Ascending aorta (tissue), 2 donors: ENCODE measurements at regions not wholly inside any gene's neighbourhood (a gene's known extent, or its start where the extent isn't known, plus 50 kb on each side); places are given as distances from the start of the nearest gene placed in this dataset.

Experiments used
- DNase-seq, 2 donors: peaks; one replicate each; pipeline ENCODE4 v3.0.0-alpha.2; 2019; ENCODE audit warnings: low spot score in 2 of 2
- H3K27ac ChIP-seq, 2 donors: fragments of 200-600 bp; sonication (generic); one replicate each; pipeline ENCODE4 v1.5.1; 2016 to 2017; ENCODE audit warnings: mild to moderate bottlenecking in 1 of 2
- H3K27me3 ChIP-seq: fragments of 200-600 bp; sonication (generic); one replicate; pipeline ENCODE4 v1.5.1; 2017
- H3K36me3 ChIP-seq, 2 donors: fragments of 200-600 bp; sonication (generic); one replicate each; pipeline ENCODE4 v1.5.1; 2016
- H3K4me1 ChIP-seq, 2 donors: fragments of 200-600 bp; sonication (generic); one replicate each; pipeline ENCODE4 v1.5.1; 2016 to 2017; ENCODE audit warnings: mild to moderate bottlenecking in 1 of 2
- H3K4me3 ChIP-seq, 2 donors: fragments of 200-600 bp; sonication (generic); one replicate each; pipeline ENCODE4 v1.5.1; 2016 to 2017; ENCODE audit warnings: mild to moderate bottlenecking in 1 of 2
- H3K9me3 ChIP-seq, 2 donors: fragments of 200-600 bp; sonication (generic); one replicate each; pipeline ENCODE4 v1.5.1; 2016
- intact Hi-C: fragments of 100-400 bp; cut with DNase I; formaldehyde crosslinking; loops from one replicate; pipeline ENCODE4 v1.15.1; 2023
- TF ChIP-seq, protein P1 (sequence below), 3 experiments: fragments of 200-600 bp in 2 of 3; fragments of 450-650 bp in 1 of 3; sonication (generic) in 2 of 3; IDR thresholded peaks; one replicate each; pipeline ENCODE4 v1.5.1; 2016 to 2019; ENCODE audit warnings: antibody characterized with exemption in 3 of 3, mild to moderate bottlenecking in 1 of 3, moderate library complexity in 1 of 3

DNA sequence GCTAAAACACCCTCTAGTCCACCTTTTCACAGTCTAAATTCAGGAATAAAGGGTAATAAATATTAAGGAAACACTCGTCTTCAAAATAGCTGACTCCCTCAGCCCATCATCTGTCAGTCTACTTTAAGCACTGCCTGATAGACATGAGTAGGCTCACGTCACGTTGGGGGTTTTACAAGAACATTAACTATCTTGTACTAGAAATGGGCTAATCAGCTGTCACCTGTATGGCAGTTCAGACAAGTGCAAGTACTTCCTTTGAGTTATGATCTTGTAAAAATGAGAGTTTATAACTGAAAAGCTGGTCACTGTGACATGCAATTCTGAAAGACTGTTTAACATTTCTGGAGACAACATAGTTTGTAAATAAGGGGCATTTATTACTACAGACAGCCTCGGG, 936.7 kb upstream of the CTNND2 start:
- Histone ChIP-seq H3K27me3 (no peaks in the 10 kb centered on the region), H3K4me3 (no peak overlapping the region), H3K27ac (no peak overlapping the region), H3K9me3 (no peaks in the 10 kb centered on the region), H3K4me1 (no peaks in the 10 kb centered on the region), H3K36me3 (no peaks in the 10 kb centered on the region)
- no peak for DNase-seq
- intact Hi-C loops: no loop called here
- TF ChIP-seq, protein P1, sequence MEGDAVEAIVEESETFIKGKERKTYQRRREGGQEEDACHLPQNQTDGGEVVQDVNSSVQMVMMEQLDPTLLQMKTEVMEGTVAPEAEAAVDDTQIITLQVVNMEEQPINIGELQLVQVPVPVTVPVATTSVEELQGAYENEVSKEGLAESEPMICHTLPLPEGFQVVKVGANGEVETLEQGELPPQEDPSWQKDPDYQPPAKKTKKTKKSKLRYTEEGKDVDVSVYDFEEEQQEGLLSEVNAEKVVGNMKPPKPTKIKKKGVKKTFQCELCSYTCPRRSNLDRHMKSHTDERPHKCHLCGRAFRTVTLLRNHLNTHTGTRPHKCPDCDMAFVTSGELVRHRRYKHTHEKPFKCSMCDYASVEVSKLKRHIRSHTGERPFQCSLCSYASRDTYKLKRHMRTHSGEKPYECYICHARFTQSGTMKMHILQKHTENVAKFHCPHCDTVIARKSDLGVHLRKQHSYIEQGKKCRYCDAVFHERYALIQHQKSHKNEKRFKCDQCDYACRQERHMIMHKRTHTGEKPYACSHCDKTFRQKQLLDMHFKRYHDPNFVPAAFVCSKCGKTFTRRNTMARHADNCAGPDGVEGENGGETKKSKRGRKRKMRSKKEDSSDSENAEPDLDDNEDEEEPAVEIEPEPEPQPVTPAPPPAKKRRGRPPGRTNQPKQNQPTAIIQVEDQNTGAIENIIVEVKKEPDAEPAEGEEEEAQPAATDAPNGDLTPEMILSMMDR (IDR thresholded peaks at IDR 0.05): no peak

DNA sequence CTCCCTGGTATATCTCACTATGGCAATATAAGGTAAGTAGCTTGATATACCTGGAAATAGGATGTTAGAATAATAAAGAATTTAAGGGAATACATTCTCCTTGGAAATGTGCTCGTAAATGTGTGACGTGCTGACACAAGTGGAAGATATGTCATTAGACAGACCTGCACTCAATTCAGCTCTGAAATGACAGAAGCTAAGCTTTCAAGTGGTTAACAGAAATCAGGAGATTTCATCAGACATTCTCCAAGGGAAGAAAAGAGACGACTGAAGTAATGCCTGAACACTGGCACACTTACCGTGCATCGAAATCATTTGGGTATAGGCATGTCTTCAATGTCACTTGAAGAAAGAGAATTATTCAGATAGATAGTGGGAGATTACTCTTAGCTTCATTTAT, 933.3 kb upstream of the CTNND2 start:
- no peaks in the 10 kb centered on the region for H3K36me3 ChIP-seq
- no peaks in the 10 kb centered on the region for H3K9me3 ChIP-seq
- H3K27ac ChIP-seq: no peak overlapping the region
- intact Hi-C loops: no loop called here
- H3K4me1 ChIP-seq: no peaks in the 10 kb centered on the region
- DNase-seq: no peak
- H3K27me3 ChIP-seq: no peaks in the 10 kb centered on the region
- H3K4me3 ChIP-seq: no peak overlapping the region
- TF ChIP-seq, protein P1 (IDR thresholded peaks at IDR 0.05): no peak

DNA sequence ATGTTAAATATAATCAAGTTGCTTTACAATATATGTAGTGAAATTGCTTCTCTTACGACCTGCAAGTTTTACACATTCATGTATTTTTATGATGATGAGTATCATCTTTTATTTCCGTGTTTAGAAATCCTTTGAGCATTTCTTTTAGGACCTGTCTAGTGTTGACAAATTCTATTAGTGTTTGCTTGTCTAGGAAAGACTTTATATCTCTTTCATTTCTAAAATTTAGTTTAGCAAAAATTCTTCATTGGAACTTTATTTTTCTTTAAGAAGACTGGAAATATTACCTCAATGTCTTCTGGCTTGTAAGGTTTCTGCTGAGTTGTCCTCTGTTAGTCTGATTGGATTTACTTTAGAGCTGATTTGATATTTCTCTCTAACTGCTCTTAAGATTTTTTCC, 920.9 kb upstream of the CTNND2 start:
- TF ChIP-seq, protein P1 (IDR thresholded peaks at IDR 0.05): no peak
- peaks cover 0 to 16% of the 10 kb centered on the region in 2 donors for H3K9me3 ChIP-seq
- no peak overlapping the region for H3K27ac ChIP-seq

DNA sequence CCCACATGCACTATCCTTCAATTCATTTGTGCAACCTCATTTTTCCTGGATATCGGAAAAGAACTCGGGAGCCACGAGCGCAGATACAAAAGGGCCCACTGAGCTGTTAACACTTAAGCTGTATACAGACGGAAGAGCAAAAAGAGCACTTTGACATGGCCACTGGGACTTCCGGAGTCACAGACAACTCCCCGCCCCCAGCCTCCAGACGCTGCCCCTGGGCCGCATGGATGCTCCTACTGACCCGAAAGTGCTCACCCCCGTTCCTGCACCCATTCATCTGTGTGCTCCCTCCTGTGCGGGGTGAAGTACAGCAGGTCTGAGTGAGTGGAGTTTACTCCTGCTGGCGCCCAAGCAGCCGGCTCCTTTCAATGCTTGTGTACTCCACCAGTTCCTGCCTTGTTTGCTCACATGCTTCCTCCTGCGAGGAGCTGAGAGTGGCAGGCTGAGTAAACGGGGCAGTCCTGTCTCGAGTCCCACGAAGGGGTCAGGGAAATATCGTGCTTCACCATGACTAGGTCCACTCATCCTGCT, 901.0 kb upstream of the CTNND2 start:
- no peak overlapping the region for H3K27ac ChIP-seq
- TF ChIP-seq, protein P1 (IDR thresholded peaks at IDR 0.05): no peak
- H3K4me3 ChIP-seq: no peak overlapping the region
- no peak for DNase-seq
- H3K9me3 ChIP-seq: no peaks in the 10 kb centered on the region
- no peaks in the 10 kb centered on the region for H3K27me3 ChIP-seq
- H3K4me1 ChIP-seq: no peaks in the 10 kb centered on the region
- intact Hi-C loops: no loop called here
- H3K36me3 ChIP-seq: no peaks in the 10 kb centered on the region

More for the DNA sequence above, 920.9 kb upstream of the CTNND2 start:
- Histone ChIP-seq H3K4me1 (no peaks in the 10 kb centered on the region), H3K27me3 (no peaks in the 10 kb centered on the region), H3K4me3 (no peak overlapping the region), H3K36me3 (no peaks in the 10 kb centered on the region)
- DNase-seq: no peak
- intact Hi-C loops: no loop called here

DNA sequence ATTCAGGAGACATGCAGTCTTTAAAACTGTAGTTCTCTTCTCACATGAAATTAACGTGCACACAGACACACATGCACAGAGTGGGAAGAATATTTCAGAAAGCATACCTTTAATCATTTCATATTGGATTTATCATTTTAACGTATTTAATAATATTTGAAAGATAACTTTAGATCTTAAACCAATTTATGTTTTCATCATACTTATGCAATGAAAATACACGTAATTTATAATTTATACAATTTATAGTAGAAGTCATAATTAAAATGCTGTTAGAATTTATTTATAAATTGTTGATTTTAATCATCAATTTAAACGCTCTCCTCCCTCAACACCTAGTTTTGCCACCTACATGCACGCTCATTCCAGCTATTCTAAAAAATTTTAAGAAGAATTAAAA, 894.9 kb upstream of the CTNND2 start:
- TF ChIP-seq, protein P1 (IDR thresholded peaks at IDR 0.05): no peak
- no peaks in the 10 kb centered on the region for H3K4me1 ChIP-seq
- no peaks in the 10 kb centered on the region for H3K27me3 ChIP-seq
- no peaks in the 10 kb centered on the region for H3K36me3 ChIP-seq
- intact Hi-C loops: no loop called here
- H3K4me3 ChIP-seq: no peak overlapping the region
- no peaks in the 10 kb centered on the region for H3K9me3 ChIP-seq
- DNase-seq: no peak
- no peak overlapping the region for H3K27ac ChIP-seq

DNA sequence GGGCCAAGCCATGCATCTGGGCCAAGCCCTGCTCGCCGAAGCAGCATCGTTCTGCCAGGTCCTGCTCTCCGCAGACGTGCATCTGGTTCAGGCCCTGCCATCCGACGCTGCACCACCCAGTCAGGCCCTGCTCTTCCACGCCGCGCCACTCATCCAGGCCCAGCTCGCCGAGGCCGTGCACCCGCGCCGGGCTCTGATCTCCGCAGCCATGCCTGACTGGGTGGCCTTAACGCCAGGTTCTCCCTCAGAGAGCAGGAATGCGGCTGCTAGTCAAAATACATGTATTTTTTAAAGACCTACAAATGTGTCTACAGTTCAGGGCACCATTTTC, 891.1 kb upstream of the CTNND2 start:
- no peaks in the 10 kb centered on the region for H3K4me1 ChIP-seq
- H3K27me3 ChIP-seq: no peaks in the 10 kb centered on the region

More for the DNA sequence above, 891.1 kb upstream of the CTNND2 start:
- Histone ChIP-seq H3K27ac (no peak overlapping the region), H3K4me3 (no peak overlapping the region), H3K36me3 (no peaks in the 10 kb centered on the region), H3K9me3 (no peaks in the 10 kb centered on the region)
- TF ChIP-seq, protein P1 (IDR thresholded peaks at IDR 0.05): no peak
- intact Hi-C loops: no loop called here
- no peak for DNase-seq
